NT2/D1 (cell line): ENCODE measurements at regions not wholly inside any gene's neighbourhood (a gene's known extent, or its start where the extent isn't known, plus 50 kb on each side); places are given as distances from the start of the nearest gene placed in this dataset.

Source experiments
- DNase-seq: peaks from one replicate; pipeline ENCODE4 v3.0.0-alpha.2; 2011; ENCODE audit warnings: low read depth, low spot score
- H3K27me3 ChIP-seq: 2 replicates; pipeline ENCODE4 v1.6.0; 2011; ENCODE audit warnings: mild to moderate bottlenecking; ENCODE audit not compliant: insufficient read length, insufficient read depth
- H3K36me3 ChIP-seq: 2 replicates; pipeline ENCODE4 v1.6.1; 2011; ENCODE audit warnings: mild to moderate bottlenecking, low read length, mixed read lengths; ENCODE audit not compliant: insufficient read depth, insufficient read length
- H3K4me1 ChIP-seq: 2 replicates; pipeline ENCODE4 v1.5.1; 2011; ENCODE audit not compliant: insufficient read depth, insufficient read length
- H3K4me3 ChIP-seq: 2 replicates; pipeline ENCODE4 v1.5.1; 2011; ENCODE audit warnings: low read depth; ENCODE audit not compliant: insufficient read length
- H3K9ac ChIP-seq: 2 replicates; pipeline ENCODE4 v1.6.0; 2011; ENCODE audit warnings: low read depth; ENCODE audit not compliant: insufficient read length
- H3K9me3 ChIP-seq: 2 replicates; pipeline ENCODE4 v1.5.1; 2011; ENCODE audit warnings: mild to moderate bottlenecking, low read length; ENCODE audit not compliant: insufficient read depth
- SUZ12 ChIP-seq: IDR thresholded peaks from 2 replicates; pipeline ENCODE4 v1.6.1; 2011; ENCODE audit not compliant: insufficient read length, insufficient read depth; ENCODE audit errors: extremely low read depth
- YY1 ChIP-seq: IDR thresholded peaks from 2 replicates; pipeline ENCODE4 v1.6.1; 2011; ENCODE audit not compliant: insufficient read length, insufficient read depth
- ZNF274 ChIP-seq: IDR thresholded peaks from 2 replicates; pipeline ENCODE4 v1.6.1; 2011; ENCODE audit warnings: mild to moderate bottlenecking, low read depth, low read length

DNA sequence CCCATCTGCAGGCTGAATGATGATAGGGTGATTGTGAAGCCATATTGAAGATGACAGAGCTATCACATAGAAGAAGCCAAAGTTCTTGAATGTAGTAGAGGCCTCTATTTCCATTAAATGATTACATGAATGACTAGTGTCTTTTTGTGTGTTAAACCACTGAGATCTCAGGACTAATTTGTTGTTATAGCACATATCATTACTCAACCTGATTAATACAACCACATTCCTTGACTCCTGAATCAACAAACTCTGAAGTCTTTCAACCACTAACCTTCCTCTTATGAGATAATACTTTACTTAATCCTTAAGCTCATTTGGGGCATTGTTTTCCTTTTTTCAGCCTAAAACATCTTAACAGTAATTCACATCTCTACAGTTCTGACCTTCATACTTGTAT lies 564.5 kb upstream of the ADAMTS9 start:
- Histone ChIP-seq H3K4me1 (no peaks in the 10 kb centered on the region), H3K4me3 (no peak overlapping the region), H3K36me3 (no peaks in the 10 kb centered on the region), H3K9me3 (no peaks in the 10 kb centered on the region), H3K27me3 (no peaks in the 10 kb centered on the region), H3K9ac (no peak overlapping the region)
- DNase-seq, result no peak
- no peak for TF ChIP-seq SUZ12
- TF ChIP-seq ZNF274, result no peak
- TF ChIP-seq YY1, result no peak

DNA sequence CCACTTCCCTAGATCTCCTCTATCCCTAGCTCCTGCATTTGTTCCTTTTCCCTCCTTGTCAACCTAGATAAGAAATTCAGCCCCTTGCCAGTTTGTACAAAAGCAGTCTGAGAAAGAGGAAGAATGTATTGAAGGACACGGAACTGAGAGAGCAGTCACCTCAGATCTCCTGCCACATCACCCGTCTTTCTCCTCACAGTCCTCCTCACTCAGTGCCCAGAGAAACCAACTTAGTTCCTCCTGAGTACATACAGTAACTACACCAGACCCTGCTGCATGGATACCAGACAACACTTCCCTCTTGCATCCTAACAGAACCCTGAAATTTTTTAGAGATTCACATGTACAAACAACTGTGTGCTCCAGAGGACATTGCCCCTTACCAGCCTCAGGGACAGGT lies 563.6 kb upstream of the ADAMTS9 start:
- Histone ChIP-seq H3K36me3 (no peaks in the 10 kb centered on the region), H3K4me1 (no peaks in the 10 kb centered on the region), H3K9ac (no peak overlapping the region), H3K9me3 (no peaks in the 10 kb centered on the region), H3K27me3 (no peaks in the 10 kb centered on the region), H3K4me3 (no peak overlapping the region)
- DNase-seq, result no peak
- TF ChIP-seq ZNF274 (no peak), YY1 (no peak), SUZ12 (no peak)

DNA sequence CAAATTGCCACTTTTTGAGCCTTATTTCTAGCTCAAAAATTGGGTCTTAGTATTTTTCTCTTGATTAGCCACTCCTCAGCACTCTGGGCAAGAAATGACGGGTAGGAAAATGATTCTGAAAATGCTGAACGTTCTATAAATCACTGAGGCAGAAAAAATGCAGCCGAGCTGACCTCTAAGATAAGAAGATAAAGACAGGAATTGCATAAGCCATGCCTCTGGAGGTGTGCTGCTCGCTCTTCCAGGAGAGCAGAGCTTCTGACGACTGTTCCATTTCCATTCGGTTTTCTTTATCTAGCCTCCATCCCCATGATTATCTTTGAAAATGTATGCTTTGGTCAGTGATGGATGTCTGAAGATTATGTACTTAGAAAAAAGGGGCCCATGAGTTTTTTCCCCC lies 558.8 kb upstream of the ADAMTS9 start:
- H3K36me3 ChIP-seq, result no peaks in the 10 kb centered on the region

DNA sequence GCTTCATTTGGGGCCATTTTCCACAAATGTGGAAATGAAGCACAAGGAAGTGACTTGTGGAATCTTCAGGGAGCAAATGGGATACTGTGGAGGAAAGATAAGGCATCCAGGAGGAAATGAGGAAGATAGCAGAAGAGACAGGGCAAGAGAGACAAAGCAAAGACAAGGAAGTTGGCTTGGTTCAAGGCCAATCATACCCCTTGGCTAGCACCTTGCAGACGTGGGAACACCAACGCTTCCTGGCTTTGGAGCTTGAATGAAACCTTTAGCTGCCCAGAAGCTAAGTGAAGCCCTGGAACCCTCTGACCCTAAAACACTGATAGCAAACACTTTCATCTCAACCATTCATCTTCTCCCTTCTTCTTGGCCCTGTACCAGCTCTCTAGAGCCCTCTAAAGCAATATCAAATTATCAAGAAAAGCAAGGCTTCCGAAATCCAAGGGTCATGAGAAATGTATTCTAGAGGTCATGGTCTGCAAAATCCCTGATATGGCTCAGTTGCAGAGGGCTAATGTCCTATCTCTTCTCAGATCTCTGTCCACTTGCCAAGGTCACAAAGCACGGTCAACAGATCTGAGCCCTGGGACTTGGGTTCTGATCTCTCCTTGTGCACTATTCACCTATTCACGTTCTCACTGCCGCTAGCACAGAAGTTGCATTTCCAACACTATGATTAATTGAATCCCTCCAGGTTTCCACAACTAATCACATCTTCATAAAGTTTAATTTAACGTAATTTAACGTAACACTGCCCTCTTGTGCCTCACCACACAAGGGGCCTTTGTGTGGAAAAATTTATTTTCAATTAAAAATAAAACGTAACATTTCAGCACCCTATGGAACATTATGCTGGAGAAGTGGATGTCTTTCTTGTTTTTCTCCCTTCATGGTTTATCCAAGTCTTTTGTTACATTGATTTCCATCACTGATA lies 557.6 kb upstream of the ADAMTS9 start:
- no peaks in the 10 kb centered on the region for H3K36me3 ChIP-seq
- no peak overlapping the region for H3K9ac ChIP-seq
- TF ChIP-seq SUZ12, result no peak
- TF ChIP-seq ZNF274, result no peak
- no peak for TF ChIP-seq YY1
- no peak overlapping the region for H3K4me3 ChIP-seq
- DNase-seq, result no peak
- H3K9me3 ChIP-seq, result no peaks in the 10 kb centered on the region
- no peaks in the 10 kb centered on the region for H3K4me1 ChIP-seq
- H3K27me3 ChIP-seq, result no peaks in the 10 kb centered on the region

More for the DNA sequence above, 558.8 kb upstream of the ADAMTS9 start:
- Histone ChIP-seq H3K9me3 (no peaks in the 10 kb centered on the region), H3K27me3 (no peaks in the 10 kb centered on the region), H3K4me1 (no peaks in the 10 kb centered on the region), H3K9ac (no peak overlapping the region), H3K4me3 (no peak overlapping the region)
- no peak for TF ChIP-seq SUZ12
- no peak for TF ChIP-seq ZNF274
- no peak for DNase-seq

DNA sequence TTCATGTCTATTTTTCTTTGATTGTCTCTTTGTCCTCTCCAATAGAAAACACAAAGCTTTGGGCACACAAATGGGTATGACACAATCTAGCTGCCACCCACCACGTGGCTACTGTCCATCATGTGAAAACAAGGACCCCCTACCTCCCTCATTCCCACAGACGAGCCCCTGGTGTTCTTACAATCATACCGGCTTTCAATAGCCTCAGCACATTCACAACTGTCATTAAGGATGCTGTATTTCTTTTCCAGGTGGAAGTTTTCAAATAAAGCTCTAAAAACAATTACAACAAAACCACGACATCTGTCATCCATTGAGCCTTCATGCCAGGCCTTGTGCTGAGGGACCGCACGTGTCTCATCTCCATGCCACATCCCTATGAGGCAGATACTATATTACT lies 552.6 kb upstream of the ADAMTS9 start:
- H3K4me3 ChIP-seq, result no peak overlapping the region
- H3K9ac ChIP-seq, result no peak overlapping the region
- TF ChIP-seq SUZ12 (no peak), ZNF274 (no peak), YY1 (no peak)
- no peaks in the 10 kb centered on the region for H3K27me3 ChIP-seq
- H3K36me3 ChIP-seq, result no peaks in the 10 kb centered on the region
- H3K4me1 ChIP-seq, result no peaks in the 10 kb centered on the region
- H3K9me3 ChIP-seq, result 0 out of 2 replicates have a peak, but pooled peaks cover 4% of the 10 kb centered on the region
- no peak for DNase-seq

DNA sequence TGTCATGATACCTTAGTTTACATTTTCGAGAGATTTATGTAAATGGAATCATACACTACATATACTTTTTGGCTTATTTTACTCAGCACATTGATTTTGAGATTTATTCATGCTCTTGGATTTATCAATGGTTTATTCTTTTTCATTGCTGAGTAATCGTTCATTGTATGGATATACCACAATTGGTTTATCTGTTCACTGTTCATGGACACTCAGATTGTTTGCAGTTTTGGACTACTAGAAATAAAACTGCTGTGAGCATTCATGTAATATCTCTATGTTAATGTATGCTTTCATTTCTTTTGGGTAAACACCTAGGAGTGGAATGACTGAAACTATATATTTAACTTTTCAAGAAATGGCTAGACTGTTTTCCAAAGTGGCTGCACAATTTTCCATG lies 550.9 kb upstream of the ADAMTS9 start:
- Histone ChIP-seq H3K27me3 (no peaks in the 10 kb centered on the region), H3K9ac (no peak overlapping the region), H3K4me1 (no peaks in the 10 kb centered on the region), H3K9me3 (0 out of 2 replicates have a peak, but pooled peaks cover 4% of the 10 kb centered on the region), H3K36me3 (no peaks in the 10 kb centered on the region), H3K4me3 (no peak overlapping the region)
- no peak for DNase-seq
- TF ChIP-seq YY1 (no peak), SUZ12 (no peak), ZNF274 (no peak)

DNA sequence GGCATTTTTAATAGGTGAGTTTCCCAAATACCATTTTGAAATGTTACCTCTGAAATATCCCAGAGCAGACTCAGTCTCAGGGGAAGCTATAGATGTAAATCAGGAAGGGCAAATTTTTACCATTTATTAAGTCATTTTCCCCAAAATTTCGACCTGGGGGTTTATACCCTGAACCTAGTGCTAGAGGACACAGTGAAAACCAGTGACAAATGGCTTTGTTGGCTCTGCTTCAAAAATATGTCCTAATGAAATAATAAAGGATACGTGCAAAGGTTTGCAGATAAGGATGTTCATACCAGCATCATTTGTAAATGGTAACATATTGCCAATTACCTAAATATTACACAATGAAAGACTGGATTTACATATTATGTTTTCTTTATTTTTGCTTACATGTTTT lies 546.7 kb upstream of the ADAMTS9 start:
- no peak overlapping the region for H3K4me3 ChIP-seq
- H3K27me3 ChIP-seq, result no peaks in the 10 kb centered on the region
- no peak for DNase-seq
- H3K4me1 ChIP-seq, result no peaks in the 10 kb centered on the region
- no peak overlapping the region for H3K9ac ChIP-seq
- H3K36me3 ChIP-seq, result no peaks in the 10 kb centered on the region
- TF ChIP-seq ZNF274 (no peak), SUZ12 (no peak), YY1 (no peak)
- H3K9me3 ChIP-seq, result 0 out of 2 replicates have a peak, but pooled peaks cover 4% of the 10 kb centered on the region
